Body of pancreas (tissue), 4 donors: ENCODE measurements at regions not wholly inside any gene's neighbourhood (a gene's known extent, or its start where the extent isn't known, plus 50 kb on each side); places are given as distances from the start of the nearest gene placed in this dataset.

Source experiments
- ATAC-seq: fragments of 150-250 bp; one replicate; pipeline ENCODE4 v1.9.1; 2016
- DNase-seq, 4 donors: peaks; one replicate each; pipeline ENCODE4 v3.0.0-alpha.2; 2019
- H3K27ac ChIP-seq, 4 donors: fragments of 200-600 bp; sonication (generic); 1 replicate in 3 of 4; 2 replicates in 1 of 4; pipeline versions ENCODE4 v1.5.1 to v1.6.1; 2016 to 2019; ENCODE audit warnings: mild to moderate bottlenecking in 1 of 4, mixed read lengths in 1 of 4, moderate library complexity in 1 of 4
- H3K27me3 ChIP-seq, 2 donors: fragments of 200-600 bp; sonication (generic); one replicate each; pipeline ENCODE4 v1.6.0; 2016; ENCODE audit warnings: mild to moderate bottlenecking in 1 of 2
- H3K36me3 ChIP-seq, 2 donors: fragments of 200-600 bp; sonication (generic); replicated peaks in 1 of 2; 2 replicates each; pipeline ENCODE4 v1.5.1; 2016; ENCODE audit warnings: low read depth in 2 of 2; ENCODE audit not compliant: insufficient read depth in 1 of 2
- H3K4me1 ChIP-seq: fragments of 200-600 bp; sonication (generic); one replicate; pipeline ENCODE4 v1.6.0; 2016
- H3K4me3 ChIP-seq, 2 donors: fragments of 200-600 bp; sonication (generic); 1 replicate in 1 of 2; 2 replicates in 1 of 2; pipeline ENCODE4 v1.5.1; 2016 to 2019
- H3K9me3 ChIP-seq, 3 donors: fragments of 200-600 bp; sonication (generic); 1 replicate in 2 of 3; 2 replicates in 1 of 3; pipeline ENCODE4 v1.5.1; 2016
- POLR2A ChIP-seq, 3 donors: fragments of 450-650 bp; IDR thresholded peaks; one replicate each; pipeline ENCODE4 v1.6.1; 2016; ENCODE audit warnings: antibody characterized with exemption in 3 of 3, mild to moderate bottlenecking in 2 of 3
- WGBS, 2 donors: methylation state at CpG; one replicate each; pipeline ENCODE4 v1.1.5; 2017; 5-methylcytosine and 5-hydroxymethylcytosine counted together
- intact Hi-C: fragments of 100-400 bp; cut with DNase I; formaldehyde crosslinking; loops from one replicate; pipeline ENCODE4 v1.15.1; 2023
- TF ChIP-seq, protein P1 (sequence below), 7 experiments: fragments of 450-650 bp in 4 of 7; fragments of 200-600 bp in 3 of 7; sonication (generic) in 3 of 7; IDR thresholded peaks; one replicate each; pipeline ENCODE4 v1.5.1; 2016 to 2019; ENCODE audit warnings: antibody characterized with exemption in 7 of 7

DNA sequence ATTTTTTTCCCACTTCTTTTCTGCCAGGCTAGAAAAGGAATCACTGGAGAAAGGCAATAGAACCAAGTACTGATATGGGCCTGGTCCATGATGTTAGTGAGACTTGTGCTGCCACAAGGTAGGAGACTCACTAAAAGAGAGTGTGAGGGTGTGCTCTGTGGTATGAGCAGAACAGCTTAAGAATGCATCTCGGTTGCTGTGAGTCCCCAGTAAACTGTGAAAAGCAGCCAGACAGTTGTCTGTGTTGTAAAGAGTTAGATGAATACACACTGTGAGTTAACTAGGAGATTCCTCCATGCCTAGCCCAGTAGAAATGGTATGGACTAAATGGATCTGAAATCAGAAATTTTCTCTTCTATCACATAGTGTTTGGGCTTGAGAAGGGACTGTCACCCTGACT lies 1177.3 kb upstream of the MIR17HG start:
- intact Hi-C loops: no loop called here
- TF ChIP-seq, protein P1, sequence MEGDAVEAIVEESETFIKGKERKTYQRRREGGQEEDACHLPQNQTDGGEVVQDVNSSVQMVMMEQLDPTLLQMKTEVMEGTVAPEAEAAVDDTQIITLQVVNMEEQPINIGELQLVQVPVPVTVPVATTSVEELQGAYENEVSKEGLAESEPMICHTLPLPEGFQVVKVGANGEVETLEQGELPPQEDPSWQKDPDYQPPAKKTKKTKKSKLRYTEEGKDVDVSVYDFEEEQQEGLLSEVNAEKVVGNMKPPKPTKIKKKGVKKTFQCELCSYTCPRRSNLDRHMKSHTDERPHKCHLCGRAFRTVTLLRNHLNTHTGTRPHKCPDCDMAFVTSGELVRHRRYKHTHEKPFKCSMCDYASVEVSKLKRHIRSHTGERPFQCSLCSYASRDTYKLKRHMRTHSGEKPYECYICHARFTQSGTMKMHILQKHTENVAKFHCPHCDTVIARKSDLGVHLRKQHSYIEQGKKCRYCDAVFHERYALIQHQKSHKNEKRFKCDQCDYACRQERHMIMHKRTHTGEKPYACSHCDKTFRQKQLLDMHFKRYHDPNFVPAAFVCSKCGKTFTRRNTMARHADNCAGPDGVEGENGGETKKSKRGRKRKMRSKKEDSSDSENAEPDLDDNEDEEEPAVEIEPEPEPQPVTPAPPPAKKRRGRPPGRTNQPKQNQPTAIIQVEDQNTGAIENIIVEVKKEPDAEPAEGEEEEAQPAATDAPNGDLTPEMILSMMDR (IDR thresholded peaks at IDR 0.05): no peak
- no peak for TF ChIP-seq POLR2A (IDR thresholded peaks at IDR 0.05)
- ATAC-seq: no peak
- Histone ChIP-seq H3K4me3 (no peak overlapping the region), H3K9me3 (no peaks in the 10 kb centered on the region), H3K27me3 (no peaks in the 10 kb centered on the region), H3K36me3 (no peaks in the 10 kb centered on the region), H3K27ac (no peak overlapping the region), H3K4me1 (no peaks in the 10 kb centered on the region)
- WGBS, 2 donors: 24 to 48% methylated on average over 1 of the region's 1 CpG
- no peak for DNase-seq

DNA sequence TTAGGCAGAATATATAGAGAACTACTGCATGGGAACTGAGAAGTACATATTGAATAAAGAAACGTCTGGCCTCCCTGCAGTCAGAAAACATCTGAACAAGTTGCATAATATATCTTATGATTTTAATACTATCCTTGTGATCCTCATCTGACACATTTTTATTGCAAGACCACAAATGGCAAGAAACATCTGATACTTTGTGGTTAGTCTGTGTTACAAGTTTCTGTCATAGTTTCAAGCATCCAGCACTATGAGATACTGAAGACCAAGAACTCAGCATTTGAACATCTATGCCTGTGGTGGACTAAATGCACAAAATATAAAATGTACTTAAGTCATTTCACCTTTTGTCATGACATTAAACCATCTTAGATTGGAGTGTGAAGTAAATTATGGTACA lies 1175.8 kb upstream of the MIR17HG start:
- 34 to 38% methylated on average over 1 of the region's 1 CpG for WGBS, 2 donors

DNA sequence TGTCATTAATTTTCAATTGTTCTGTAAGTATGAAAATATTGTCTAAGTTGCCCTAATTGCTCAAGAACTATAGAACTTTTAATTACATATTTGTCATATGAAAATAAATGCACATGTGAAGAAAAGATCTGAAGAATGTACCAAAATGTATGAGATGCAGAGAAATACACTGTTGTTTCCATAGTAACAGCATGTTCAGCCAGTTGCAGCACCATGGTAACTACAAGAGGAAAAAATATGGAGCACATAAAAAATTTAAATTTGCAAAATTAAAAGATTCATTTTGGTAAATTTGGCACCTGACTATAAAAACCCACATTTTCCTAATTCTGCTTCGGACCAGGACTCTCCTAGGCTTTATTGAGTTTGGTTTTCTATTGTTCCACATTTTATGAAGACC lies 1170.0 kb upstream of the MIR17HG start:
- no peaks in the 10 kb centered on the region for H3K9me3 ChIP-seq
- DNase-seq (no peak), ATAC-seq (no peak)
- 79 to 80% methylated on average over 1 of the region's 1 CpG for WGBS, 2 donors
- H3K4me3 ChIP-seq: no peak overlapping the region
- H3K36me3 ChIP-seq: no peaks in the 10 kb centered on the region
- intact Hi-C loops: no loop called here
- H3K27ac ChIP-seq: no peak overlapping the region
- no peak for TF ChIP-seq POLR2A (IDR thresholded peaks at IDR 0.05)
- TF ChIP-seq, protein P1 (IDR thresholded peaks at IDR 0.05): no peak
- no peaks in the 10 kb centered on the region for H3K27me3 ChIP-seq
- no peaks in the 10 kb centered on the region for H3K4me1 ChIP-seq

More for the DNA sequence above, 1175.8 kb upstream of the MIR17HG start:
- TF ChIP-seq POLR2A (IDR thresholded peaks at IDR 0.05): no peak
- TF ChIP-seq, protein P1 (IDR thresholded peaks at IDR 0.05): no peak
- Histone ChIP-seq H3K9me3 (no peaks in the 10 kb centered on the region), H3K27ac (no peak overlapping the region), H3K4me3 (no peak overlapping the region), H3K27me3 (no peaks in the 10 kb centered on the region), H3K4me1 (no peaks in the 10 kb centered on the region), H3K36me3 (no peaks in the 10 kb centered on the region)
- intact Hi-C loops: no loop called here
- DNase-seq: no peak
- no peak for ATAC-seq

DNA sequence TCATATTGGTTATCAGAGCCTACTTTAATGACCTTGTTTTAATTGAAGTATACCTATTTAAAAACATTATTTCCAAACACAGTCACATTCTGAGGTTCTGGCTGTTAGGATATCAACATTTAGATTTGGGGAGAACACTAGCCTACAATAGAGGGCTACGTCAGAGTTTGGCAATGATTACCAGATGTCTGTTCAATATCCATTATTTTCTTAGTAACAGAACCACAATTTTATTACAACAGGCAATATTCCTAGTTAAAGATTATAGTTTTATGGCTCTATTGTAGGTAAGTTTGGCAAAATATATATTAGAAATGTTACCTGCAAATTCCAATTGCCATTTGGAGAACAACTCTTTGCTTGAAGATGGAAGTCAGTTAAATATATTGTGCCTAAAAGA lies 1163.1 kb upstream of the MIR17HG start:
- no peak overlapping the region for H3K4me3 ChIP-seq
- H3K27ac ChIP-seq: no peak overlapping the region
- TF ChIP-seq, protein P1 (IDR thresholded peaks at IDR 0.05): no peak
- no peak for TF ChIP-seq POLR2A (IDR thresholded peaks at IDR 0.05)
- intact Hi-C loops: no loop called here
- H3K27me3 ChIP-seq: no peaks in the 10 kb centered on the region
- H3K36me3 ChIP-seq: no peaks in the 10 kb centered on the region
- DNase-seq (no peak), ATAC-seq (no peak)
- WGBS, 2 donors: 19 to 25% methylated on average over 1 of the region's 1 CpG
- no peaks in the 10 kb centered on the region for H3K9me3 ChIP-seq
- H3K4me1 ChIP-seq: peaks cover 8% of the 10 kb centered on the region

DNA sequence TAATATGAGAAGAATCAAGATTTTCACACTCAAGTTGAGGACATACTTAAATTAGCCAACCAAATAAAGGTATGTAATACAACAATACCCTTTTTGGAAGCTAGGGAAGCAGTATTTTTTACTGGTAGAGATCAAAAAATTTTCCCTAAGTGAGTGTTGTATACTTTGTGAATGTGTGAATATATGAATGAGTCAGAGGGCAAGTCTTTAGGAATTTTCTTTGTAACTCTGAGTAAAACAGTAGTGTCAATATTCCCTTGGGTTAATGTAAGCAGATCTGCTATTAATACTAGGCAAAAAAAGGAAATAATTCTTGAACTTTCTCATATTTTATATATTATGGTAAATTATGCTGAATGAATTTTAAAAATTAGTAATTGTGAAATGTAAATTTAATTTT lies 1161.8 kb upstream of the MIR17HG start:
- Histone ChIP-seq H3K9me3 (no peaks in the 10 kb centered on the region), H3K4me3 (no peak overlapping the region), H3K36me3 (no peaks in the 10 kb centered on the region), H3K27ac (no peak overlapping the region), H3K4me1 (peaks cover 8% of the 10 kb centered on the region), H3K27me3 (no peaks in the 10 kb centered on the region)
- no peak for DNase-seq
- no peak for ATAC-seq
- TF ChIP-seq POLR2A (IDR thresholded peaks at IDR 0.05): no peak
- TF ChIP-seq, protein P1 (IDR thresholded peaks at IDR 0.05): no peak
- intact Hi-C loops: no loop called here
